ENCODE measurements at regions not wholly inside any gene's neighbourhood (a gene's known extent, or its start where the extent isn't known, plus 50 kb on each side); places are given as distances from the start of the nearest gene placed in this dataset.
"Not testable (repeated sequence)": the region's sequence is repeated elsewhere in the genome, so short reads cannot be mapped to it uniquely, and the experiment has no call there.

GRCh38 chr2:236417150-236417549, 152.5 kb upstream of the ACKR3 start:
- DNase-seq: no peak

GRCh38 chr2:236430584-236430983, 139.0 kb upstream of the ACKR3 start:
- DNase-seq: no peak

GRCh38 chr2:236434593-236434992, 135.0 kb upstream of the ACKR3 start:
- no peak for DNase-seq

- DNase-seq: no peak
These were observed 129.3 kb upstream of the ACKR3 start for GRCh38 chr2:236440110-236440881.

GRCh38 chr2:236444187-236444586, 125.4 kb upstream of the ACKR3 start:
- no peak for DNase-seq

GRCh38 chr2:236445678-236446077, 123.9 kb upstream of the ACKR3 start:
- no peak for DNase-seq

- DNase-seq: no peak
These were observed 123.1 kb upstream of the ACKR3 start for GRCh38 chr2:236446521-236446920.

- no peak for DNase-seq
These were observed 120.4 kb upstream of the ACKR3 start for GRCh38 chr2:236449167-236449761.

GRCh38 chr2:236452238-236452637, 117.4 kb upstream of the ACKR3 start:
- no peak for DNase-seq

GRCh38 chr2:236454076-236454475, 115.5 kb upstream of the ACKR3 start:
- no peak for DNase-seq

GRCh38 chr2:236459393-236459792, 110.2 kb upstream of the ACKR3 start:
- DNase-seq: no peak

GRCh38 chr2:236464140-236464539, 105.5 kb upstream of the ACKR3 start:
- DNase-seq: no peak

- DNase-seq: no peak
These were observed 96.7 kb upstream of the ACKR3 start for GRCh38 chr2:236472720-236473495.

- no peak for DNase-seq
These were observed 95.9 kb upstream of the ACKR3 start for GRCh38 chr2:236473691-236474090.

GRCh38 chr2:236479814-236480213, 89.8 kb upstream of the ACKR3 start:
- DNase-seq: no peak

GRCh38 chr2:236483102-236483501, 86.5 kb upstream of the ACKR3 start:
- no peak for DNase-seq

- DNase-seq: no peak
These were observed 84.1 kb upstream of the ACKR3 start for GRCh38 chr2:236485519-236485918.

- not testable (repeated sequence) for DNase-seq
These were observed 80.5 kb upstream of the ACKR3 start for GRCh38 chr2:236489083-236489482.

- no peak for DNase-seq
These were observed 79.7 kb upstream of the ACKR3 start for GRCh38 chr2:236489895-236490404.

- DNase-seq: no peak
These were observed 73.3 kb upstream of the ACKR3 start for GRCh38 chr2:236496340-236496739.

- DNase-seq: no peak
These were observed 71.3 kb upstream of the ACKR3 start for GRCh38 chr2:236498369-236498768.

GRCh38 chr2:236499691-236500578, 69.7 kb upstream of the ACKR3 start:
- DNase-seq: no peak

GRCh38 chr2:236501026-236501425, 68.6 kb upstream of the ACKR3 start:
- DNase-seq: no peak

Measured in CD4-positive, alpha-beta T cell treated with Interleukin-4 for 1 hour (primary cell).